GF-D8 (cell line): ENCODE measurements at regions not wholly inside any gene's neighbourhood (a gene's known extent, or its start where the extent isn't known, plus 50 kb on each side); places are given as distances from the start of the nearest gene placed in this dataset.
"Not testable (repeated sequence)": the region's sequence is repeated elsewhere in the genome, so short reads cannot be mapped to it uniquely, and the experiment has no call there.

Experiments
- DNase-seq: peaks from one replicate; lab custom pipeline; 2025; lab: John Stamatoyannopoulos, UW

DNA sequence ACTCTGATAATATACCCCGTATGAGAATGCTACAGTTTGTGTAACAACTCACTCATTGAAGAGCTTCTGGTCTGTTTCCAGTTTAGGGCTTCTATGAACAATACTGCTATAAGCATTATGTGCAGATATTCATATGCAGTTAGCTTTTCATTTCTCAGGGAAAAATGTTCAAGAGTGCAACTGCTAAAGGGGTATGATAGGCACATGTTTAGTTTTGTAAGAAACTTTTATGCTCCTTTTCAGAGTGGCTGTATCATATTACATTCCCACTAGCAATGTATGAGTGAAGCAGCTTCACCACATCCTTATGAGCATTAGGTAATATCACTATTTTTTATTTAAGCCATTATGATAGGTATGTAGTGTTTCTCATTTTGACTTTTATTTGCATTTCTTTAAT lies 182.6 kb upstream of the CXCL12 start:
- DNase-seq = no peak

DNA sequence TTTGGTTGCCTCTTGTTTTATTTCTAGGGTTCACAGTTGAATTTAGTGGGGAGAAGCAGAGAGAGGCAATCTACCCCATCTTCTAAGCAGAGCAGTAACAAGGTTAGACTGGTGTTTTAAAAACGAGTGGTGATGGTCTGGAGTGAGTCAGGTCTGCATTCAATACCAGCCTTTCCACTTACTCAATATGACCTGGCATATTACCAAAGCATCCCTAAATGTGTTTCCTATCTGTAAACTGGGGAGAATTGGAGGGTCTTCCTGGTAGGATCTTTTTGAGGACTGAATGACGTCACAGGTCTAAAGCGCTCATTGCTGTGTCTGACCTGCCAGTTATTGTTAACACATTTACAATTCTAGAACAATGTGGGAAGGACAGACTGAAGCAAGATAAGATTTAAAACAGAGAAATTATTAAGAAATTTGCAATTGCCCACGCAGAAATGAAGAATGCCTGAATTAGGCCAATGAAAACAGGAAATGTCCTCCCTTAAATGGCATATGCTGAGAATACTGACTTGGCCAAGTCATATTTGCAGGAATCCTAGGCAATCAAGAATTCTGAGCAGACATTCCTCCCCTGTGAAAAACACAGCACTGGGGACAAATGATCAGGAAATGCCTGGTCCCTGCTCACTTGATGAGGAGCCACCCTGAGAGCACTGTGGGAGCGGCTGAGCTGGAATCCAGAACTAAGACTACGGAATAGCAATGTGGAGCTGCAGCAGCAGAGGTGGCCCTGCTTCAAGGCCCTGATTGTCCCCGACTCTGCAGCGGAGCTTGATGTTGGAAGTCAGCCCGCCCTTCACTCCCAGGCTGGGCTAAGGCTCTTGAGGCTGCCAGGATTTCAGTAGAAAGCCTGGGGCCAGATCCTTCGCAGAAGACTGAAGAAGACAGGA lies 184.5 kb upstream of the CXCL12 start:
- no peak for DNase-seq

DNA sequence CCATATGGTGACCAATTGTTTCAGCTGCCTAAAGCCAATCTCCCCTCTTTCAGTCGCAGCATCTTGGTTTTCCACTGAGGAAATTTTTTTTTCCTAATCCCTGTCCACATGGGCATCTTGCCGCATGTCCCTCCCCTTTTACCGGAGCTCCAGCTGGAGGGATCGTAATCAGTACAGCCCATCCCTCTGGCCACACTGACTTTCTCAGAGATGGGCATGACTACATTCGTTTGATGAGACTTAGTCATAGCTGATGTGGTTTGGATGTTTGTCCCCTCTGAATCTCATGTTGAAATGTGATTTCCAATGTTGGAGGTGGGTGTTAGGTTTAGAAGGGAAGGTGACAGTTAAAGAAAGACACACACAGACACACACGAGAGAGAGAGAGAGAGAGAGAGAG lies 186.8 kb upstream of the CXCL12 start:
- no peak for DNase-seq

DNA sequence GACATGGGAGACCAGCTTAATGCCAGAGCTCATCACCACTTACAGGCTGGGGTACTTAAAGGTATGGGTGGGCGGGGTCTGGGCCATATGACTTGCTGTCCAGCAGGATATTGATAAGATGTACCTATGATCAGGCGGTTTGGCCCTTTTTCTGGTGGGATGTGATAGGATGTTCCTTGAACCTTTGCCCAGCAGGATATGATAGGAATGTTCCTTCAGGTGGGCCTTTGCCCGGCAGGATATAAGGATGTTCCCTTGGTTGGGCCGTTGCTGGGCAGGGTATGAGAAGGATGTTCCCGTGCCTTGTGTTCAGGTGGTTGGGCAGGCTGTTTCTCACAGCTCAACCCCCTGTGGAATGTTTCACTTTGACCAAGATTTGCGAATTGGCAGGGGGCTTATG lies 187.2 kb upstream of the CXCL12 start:
- no peak for DNase-seq

GRCh38 chr10:44573821-44574220 lies 188.9 kb upstream of the CXCL12 start:
- DNase-seq = no peak

- no peak for DNase-seq
Observed at GRCh38 chr10:44574596-44575480, 189.9 kb upstream of the CXCL12 start.

- DNase-seq = no peak
Observed at GRCh38 chr10:44575601-44576380, 190.9 kb upstream of the CXCL12 start.

DNA sequence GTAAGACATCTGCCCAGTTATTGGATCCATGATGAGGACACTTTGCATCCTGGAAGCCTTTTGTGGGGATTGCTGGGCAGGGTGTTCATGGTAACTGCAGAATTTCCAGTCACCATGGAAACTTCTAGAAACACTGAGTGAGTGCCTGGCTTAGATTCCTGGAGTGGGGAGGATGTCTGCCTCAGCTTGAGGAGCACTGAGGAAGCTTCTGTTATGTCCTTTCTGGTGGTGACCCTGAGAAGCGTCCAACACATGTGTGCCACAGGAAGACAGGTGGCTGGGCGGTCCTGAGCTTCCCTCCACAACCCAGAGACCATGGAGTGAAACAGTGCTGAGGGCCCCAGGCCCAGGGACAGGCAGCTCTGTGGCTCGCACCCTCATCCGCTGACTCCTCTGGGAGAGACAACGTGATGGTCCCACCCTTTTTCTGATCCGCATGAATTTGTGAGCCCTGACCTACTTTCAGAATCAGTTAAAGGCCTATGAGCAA lies 191.8 kb upstream of the CXCL12 start:
- DNase-seq = no peak

GRCh38 chr10:44577533-44577932 lies 192.6 kb upstream of the CXCL12 start:
- DNase-seq = no peak

GRCh38 chr10:44578271-44578670 lies 193.4 kb upstream of the CXCL12 start:
- no peak for DNase-seq

DNA sequence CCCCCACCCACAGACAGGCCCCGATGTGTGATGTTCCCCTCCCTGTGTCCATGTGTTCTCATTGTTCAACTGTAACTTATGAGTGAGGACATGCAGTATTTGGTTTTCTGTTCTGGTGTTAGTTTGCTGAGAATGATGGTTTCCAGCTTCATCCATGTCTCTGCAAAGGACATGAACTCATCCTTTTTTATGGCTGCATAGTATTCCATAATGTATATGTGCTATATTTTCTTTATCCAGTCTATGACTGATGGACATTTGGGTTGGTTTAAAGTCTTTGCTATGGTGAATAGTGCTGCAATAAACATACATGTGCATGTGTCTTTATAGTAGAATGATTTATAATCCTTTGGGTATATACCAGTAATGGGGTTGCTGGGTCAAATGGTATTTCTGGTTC lies 194.1 kb upstream of the CXCL12 start:
- DNase-seq = not testable (repeated sequence)

- DNase-seq = no peak
Observed at GRCh38 chr10:44581996-44582395, 197.1 kb upstream of the CXCL12 start.

- DNase-seq = no peak
Observed at GRCh38 chr10:44587488-44588318, 202.8 kb upstream of the CXCL12 start.

- no peak for DNase-seq
Observed at GRCh38 chr10:44589181-44589943, 204.5 kb upstream of the CXCL12 start.

DNA sequence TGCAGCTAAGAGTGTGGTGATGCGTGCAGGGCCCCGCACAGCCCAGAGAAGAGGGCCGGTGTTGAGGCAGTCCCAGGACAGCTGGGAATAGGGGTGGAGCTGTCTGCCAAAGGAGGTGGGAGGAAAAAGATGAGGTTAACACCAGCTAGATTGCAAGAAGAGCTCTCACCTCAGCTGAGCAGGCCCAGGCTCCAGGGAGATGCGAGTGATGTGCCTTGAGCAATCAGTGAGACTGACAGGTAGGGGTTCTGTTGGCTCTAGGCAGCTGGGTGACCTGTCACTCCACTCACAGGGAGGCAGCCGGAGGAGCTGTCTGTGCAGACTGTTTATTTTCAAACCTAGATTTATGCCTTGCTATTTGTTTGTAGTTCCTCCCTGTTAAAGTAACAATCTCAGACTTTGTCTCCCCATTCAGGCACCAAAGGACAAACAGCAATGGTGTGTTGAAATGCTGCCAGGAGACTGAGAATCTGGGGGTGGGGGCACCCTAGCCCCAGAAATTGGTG lies 205.1 kb upstream of the CXCL12 start:
- no peak for DNase-seq

DNA sequence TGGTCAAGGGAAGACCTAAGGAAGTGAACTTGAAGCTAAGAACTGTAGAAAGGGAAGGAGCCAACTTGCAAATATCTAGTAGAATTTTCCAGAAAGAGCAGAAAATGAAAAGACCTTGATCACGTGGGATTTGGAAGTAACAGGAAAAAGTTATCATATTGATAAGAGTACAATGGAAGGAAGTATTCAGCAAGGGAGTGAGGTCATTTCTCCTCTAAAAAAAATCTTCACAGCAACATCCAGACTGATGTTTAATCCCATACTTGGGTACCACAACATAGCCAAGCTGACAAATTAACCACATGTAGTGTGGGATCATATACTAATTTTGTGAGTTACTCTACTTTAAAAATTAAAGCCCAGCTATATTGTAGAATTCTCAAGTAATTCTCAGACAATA lies 207.0 kb upstream of the CXCL12 start:
- no peak for DNase-seq

- DNase-seq = no peak
Observed at GRCh38 chr10:44593952-44594351, 209.1 kb upstream of the CXCL12 start.

DNA sequence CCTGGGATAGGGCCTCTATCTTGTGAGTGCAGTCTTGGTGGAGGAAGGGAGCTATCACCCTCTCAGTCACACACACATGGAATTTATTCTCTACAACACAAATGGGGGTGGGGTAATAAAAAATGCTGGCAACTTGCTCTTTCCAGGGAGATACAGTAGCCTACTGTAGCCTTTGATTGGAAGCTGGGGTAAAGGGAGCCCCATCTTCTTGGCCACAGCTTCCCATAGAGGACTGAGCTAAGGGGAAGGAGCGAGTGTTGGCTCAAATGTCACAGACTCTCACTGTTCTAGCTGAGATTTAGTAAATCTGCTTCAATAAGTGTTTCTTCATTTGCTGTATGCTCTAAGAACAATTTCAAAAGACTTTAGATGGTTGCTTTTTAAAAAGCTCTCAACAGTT lies 222.2 kb upstream of the CXCL12 start:
- DNase-seq = no peak

GRCh38 chr10:44618910-44619309 lies 234.0 kb upstream of the CXCL12 start:
- no peak for DNase-seq

DNA sequence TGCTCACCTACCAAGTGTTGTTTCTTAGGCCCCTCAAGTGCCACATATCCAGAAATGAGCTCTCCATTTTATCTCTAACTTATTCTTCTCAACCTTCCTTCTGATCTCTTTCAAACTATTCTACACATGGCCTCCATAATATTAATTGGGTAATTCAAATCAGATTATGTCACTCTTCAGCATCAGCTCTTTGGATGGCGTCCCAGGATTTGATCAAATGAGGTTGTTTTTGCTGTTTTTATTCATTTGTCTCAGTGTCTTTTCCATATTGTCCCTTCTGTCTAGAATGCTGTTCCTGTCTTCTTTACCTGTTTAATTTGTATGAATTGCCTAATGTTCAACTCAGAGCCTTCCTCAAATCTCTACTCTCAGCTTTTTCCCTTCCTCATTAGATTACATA lies 234.6 kb upstream of the CXCL12 start:
- no peak for DNase-seq
